NCI-H226 (cell line): ENCODE measurements at regions not wholly inside any gene's neighbourhood (a gene's known extent, or its start where the extent isn't known, plus 50 kb on each side); places are given as distances from the start of the nearest gene placed in this dataset.
"Not testable (repeated sequence)": the region's sequence is repeated elsewhere in the genome, so short reads cannot be mapped to it uniquely, and the experiment has no call there.

Experiments
- DNase-seq: peaks from one replicate; pipeline ENCODE4 v3.0.0-alpha.2; 2015

DNA sequence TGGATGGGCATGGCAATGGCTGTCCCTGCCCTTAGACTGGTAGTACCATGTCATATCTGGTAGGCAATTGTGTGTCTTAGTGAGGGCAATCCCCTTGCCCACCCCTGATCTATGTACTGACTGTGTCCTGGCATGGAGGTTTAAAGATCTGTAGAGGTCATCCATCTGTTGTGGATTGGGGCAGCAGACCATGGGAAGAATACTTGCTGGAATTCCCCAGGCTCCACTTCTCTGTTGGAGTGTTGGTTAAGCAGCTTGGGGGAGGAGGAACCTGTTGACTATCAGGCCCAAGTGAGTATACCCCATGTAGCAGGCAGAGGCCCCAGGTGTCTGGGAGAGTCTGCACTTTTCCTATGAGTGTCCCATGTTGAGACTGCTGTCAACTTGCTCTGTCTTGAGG lies 246.7 kb upstream of the DIPK2B start:
- no peak for DNase-seq

DNA sequence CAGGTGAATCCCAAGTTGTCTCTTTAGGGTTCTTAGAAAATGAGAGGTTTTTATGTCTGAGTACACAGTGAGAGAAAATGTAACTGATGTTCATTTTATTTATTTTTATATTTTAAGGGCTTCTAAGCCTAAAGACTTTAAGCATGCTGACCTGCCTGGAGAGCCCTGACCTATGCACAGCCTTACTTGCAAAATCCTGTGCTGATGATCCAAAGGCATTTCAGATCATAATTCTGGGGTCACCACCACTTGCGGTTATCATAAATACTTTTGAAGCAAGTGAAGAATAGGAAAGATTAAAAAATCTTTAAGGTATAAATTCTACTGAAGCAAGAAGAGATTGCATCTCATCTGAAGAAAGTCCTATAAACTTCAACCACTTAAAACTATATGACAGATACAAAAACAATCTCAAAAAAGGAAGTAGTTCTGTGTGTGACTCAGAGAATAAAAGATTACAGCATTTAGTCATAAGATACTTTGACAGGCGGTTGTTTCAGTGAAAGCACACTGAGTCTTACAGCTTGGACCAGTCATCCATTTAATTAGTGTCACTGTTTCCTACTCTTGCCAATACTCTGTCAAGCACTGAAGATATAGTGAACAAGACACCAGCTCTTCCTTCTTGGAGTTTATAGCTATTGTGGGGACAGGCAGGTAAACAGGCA lies 245.2 kb upstream of the DIPK2B start:
- DNase-seq = peak; percentile 70

DNA sequence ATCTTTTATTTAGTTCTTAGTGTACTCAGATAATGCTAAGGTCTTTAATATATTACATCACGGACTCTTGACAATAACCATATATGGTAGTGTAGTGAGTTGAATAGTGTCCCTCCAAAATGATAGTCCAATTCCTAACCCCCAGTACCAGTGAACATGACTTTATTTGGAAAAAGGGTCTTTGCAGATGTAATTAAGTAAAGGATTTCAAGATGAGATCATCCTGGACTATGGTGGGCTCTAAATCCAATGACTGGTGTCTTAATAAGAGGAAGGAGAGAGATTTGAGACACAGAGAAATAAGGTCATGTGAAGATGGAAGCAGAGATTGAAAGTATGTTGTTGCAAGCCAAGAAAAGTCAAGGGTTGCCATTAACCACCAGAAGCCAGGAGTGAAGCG lies 236.5 kb upstream of the DIPK2B start:
- DNase-seq = no peak

DNA sequence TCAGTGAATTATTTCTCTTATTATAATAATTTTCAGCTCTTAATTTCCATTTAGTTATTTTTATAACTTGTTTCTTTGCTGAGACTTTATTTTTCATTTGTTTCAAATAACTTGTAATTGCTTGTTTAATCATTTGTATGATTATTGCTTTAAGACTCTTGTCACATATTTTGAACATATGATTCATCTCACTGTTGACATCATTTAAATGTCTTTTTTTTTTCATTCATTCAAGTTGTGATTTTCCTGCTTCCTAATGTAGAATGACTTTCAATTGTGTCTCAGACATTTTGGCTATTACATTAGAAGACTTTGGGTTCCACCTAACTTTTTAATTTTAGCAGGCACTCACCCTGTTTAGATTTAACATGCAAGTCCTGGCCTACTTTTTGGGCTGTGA lies 234.8 kb upstream of the DIPK2B start:
- DNase-seq = no peak

DNA sequence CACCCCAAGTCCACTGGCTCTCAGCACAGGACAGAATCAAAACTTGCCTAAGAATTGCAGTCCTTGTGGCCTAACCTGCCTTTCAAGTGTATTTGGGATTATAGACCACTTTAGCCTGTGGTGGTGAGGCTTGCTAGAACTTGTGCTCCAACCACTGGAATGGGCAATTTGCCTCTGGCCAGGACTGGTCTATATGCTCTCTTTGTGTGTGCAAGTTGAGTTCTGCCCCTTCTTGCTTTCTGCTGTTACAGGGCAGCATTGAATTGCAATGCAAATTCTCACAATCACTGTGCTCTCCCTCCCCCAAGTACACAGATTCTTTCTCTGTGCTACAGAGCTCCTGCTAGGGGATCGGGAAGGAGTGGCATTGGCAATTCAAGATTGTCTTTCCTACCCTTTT lies 233.6 kb upstream of the DIPK2B start:
- no peak for DNase-seq

DNA sequence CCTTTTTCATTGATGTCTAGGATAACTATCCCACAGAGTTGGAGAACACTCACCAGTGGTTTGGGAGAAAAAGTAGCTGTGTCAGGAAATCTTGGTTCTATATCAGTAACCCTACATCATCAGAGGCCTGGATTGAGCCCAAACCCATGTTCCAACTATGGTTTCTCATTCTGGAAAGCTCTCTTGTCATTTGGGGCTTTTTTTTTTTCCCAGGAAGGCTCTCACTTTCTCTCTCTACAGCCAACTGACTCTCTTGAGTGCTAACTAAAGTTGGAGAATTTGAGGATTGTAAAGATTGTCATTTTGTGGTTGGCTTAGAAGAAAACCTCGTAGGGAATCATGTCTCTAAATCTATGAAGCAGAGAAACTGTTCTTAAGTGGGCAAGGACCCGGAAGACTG lies 228.2 kb upstream of the DIPK2B start:
- no peak for DNase-seq

DNA sequence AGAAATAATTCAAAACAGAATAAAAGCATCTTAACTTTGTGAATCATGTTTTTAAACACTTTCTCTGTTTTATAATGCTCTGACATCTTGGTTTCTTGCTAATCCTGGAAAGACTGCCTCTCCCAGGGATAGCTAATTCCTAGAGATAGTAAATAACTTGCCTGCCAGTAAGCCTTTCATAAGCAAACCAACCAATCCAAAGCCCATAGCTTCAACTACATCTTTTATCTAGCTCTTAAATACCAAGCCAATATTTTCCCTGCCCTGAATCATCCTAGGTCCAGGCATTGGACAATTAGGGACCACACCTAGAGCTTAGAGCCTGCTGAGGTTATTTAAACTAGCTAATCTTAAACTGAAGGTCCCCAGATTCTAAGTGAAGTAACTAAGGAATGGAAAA lies 223.7 kb upstream of the DIPK2B start:
- no peak for DNase-seq

DNA sequence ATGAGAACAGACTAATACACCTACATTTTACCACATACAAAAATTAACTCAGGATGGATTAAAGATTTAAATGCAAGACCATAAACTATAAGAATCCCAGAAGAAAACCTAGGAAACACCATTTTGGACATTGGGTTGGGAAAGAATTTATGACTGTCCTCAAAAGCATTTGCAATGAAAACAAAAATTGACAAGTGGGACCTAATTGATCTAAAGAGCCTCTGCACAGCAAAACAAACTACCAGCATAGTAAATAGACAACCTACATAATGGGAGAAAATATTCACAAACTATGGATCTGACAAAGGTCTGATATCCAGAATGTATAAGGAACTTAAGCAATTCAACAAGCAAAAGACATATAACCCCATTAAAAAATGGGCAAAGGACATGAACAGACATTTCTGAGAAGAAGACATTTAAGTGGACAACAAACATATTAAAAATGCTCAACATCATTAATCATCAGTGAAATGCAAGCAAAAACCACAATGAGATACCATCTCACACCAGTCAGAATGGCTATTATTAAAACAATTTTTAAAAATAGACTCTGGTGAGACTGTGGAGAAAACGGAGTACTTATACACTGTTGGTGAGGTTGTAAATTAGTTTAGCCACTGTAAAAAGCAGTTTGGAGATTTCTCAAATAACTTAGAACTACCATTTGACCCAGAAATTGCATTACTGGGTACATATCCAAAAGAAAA lies 221.7 kb upstream of the DIPK2B start:
- DNase-seq = no peak

DNA sequence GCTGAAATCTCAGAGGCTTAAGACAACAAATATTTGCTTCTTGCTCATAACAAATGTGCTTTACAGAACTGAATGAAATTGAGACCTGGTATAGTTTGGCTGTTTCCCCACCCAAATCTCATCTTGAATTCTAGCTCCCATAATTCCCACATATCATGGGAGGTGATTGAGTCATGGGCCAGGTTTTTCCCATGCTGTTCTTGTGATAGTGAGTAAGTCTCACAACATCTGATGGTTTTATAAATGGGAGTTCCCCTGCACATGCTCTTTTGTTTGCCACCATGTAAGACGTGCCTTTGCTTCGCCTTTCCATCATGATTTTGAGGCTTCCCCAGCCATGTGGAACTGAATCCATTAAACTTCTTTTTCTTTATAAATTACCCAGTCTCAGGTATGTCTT lies 221.1 kb upstream of the DIPK2B start:
- no peak for DNase-seq

DNA sequence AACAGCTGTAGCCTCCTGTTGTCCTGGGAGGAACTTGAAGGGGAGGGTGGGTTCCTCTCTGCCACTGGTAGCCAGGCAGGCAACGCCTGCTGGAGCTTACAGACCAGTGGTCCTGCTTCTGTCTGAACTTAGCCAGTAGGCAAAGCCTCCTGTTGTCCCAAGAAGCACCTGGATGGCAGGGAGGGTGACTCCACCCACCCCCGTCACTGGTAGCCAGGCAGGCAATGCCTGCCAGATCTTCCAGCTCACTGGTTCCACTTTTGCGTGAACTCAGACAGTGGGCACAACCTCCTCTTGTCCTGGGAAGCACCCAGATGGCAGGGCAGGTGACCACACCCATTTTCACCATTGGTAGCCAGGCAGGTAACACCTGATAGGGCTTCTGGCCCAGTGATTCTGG lies 203.5 kb upstream of the DIPK2B start:
- DNase-seq = no peak

DNA sequence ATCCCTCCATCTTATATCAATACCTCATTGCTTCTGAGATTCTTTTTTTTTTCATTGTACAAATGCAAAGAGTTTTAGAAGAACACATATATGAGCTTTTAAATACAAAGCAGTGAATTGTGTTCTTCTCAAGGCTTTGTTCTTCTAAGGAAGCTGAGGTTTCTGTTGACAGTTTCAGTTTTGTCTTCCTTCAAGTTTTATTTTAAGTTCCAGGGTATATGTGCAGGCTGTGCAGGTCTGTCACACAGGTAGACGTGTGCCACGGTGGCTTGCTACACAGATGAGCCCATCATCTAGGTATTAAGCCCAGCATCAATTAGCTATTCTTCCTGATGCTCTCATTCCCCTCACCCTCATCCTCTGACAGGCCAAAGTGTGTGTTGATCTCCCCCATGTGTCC lies 201.2 kb upstream of the DIPK2B start:
- DNase-seq = no peak

DNA sequence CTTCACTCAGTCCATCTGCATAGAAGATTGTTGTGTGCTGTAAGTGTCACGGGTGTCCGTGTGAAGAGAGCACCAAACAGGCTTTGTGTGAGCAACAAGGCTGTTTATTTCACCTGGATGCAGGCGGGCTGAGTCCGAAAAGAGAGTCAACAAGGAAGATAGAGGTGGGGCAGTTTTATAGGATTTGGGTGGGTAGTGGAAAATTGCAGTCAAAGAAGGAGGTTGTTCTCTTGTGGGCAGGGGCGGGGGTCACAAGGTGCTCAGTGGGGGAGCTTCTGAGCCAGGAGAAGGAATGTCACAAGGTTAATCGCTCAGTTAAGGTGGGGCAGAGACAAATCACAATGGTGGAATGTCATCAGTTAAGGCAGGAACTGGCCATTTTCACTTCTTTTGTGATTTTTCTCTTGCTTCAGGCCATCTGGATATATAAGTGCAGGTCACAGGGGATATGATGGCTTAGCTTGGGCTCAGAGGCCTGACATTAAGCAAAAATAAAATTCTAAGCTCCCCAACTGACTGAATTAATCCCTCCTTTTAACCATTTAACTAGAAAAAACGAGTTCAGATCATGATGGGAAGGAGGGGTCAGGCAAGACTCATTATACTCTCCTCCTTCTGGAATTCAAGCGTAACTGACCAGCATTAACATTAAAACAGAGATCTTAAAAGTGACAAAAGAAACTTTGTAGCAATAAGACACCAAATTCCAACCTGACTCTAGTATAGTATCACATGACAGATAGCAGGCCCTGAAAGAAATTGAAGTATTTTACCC lies 200.5 kb upstream of the DIPK2B start:
- DNase-seq = not testable (repeated sequence)

DNA sequence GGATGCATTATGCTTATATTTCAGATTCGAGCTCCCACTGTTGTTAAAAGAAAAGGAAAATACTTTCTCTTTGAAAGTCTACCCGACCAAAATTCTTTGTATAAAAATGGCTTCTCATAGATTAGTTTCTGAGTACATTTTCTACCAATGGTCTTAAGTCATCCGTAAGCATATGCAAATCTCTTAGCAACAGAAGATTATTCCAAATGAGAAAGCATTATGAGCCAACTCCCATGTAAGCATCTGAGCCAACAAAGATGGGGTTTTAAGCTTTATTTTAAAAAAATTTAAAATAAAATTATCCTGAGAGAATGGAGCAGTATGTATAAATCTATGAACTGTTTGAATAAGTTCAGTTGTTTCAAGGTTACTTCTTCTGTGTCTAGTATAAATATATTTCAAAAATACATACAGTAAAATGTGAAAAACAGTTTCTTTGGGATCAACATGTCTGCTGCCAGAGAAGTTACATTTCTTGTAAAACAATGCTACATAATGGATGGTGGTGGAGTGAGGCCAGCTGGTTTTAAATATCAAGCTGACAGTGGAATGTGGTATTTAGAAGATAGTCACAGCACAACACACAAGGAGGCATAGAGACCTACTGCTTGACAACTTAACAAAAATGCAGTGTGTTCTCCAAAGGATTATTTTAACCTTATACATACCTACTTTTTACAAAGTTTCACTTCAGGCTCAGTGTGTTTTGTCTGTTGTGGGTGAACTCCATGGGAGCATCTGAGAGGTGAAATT lies 199.5 kb upstream of the DIPK2B start:
- DNase-seq = peak; percentile 9

DNA sequence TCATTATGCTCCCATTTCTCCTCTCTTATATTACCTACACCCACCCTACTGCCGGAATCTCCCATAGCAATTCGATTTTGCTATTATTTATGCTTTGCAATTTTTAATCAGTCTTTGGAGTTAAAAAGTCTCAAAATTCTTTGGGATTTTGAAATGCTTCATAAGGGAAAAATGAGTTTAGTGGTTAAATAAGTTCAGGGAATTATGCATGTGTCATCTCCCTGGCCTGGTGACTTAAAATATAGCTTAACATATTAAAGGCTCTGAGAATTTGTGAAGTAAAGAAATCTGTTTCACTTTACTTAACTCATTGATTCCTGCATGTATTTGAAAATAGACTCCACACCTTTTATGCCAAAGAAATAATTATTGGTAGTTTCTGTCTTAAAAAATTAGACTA lies 185.1 kb upstream of the DIPK2B start:
- no peak for DNase-seq

DNA sequence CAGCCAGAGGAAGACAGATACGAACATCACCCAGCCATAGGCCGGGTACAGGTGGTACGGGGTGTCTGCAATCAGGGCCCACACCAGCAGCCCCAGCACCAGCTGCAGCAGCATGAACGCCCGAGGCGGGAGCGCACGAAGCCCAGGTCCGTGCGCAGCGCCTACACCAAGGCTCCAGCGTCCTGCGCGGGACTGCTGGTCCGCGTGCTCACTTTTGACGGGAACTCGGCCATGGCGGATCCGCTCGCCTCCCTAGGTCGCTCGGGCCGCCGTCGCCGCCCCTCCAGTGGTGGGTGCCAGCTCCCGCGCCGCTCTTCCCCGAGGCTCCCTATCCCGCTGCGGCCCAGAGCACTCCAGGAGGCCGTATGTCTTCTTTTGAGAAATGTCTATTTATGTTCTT lies 181.2 kb upstream of the DIPK2B start:
- DNase-seq = no peak

DNA sequence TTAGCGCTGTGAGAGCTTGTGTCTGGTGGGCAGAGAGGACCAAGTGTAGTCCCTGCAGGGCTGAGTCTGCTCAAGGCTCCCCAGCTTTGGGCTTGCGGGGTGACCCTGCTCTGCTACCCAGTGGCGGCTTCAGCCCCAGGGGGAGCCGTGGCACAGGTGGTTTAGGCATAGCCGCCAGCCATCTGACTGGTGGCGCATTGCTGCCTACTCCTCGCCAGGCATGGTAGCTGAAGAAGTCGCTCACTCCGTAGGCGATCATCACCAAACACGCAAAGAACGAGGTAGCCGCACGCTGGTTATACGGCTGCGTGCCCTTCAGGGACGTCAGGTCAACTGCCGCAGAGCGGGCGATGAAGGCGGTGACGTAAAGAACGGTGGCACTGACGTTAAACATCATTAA lies 180.7 kb upstream of the DIPK2B start:
- DNase-seq = no peak

DNA sequence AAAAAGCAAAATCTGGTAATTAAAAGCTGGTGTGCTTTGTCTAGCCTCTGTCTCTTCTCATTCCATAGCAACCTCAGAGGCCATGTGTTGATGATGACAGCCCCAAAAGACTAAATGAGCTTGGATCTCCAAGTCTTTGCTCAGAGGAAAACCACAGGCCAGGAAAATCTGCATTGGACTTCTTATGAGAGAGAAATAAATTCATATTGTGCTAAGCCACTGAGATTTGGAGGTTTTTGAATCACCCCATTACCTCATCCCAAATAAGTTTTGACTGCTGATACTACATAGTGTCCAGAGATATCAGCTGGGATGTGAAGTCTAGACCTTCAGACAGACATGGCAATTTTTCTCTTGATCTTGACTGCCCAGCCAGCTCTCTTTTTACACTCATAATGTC lies 178.6 kb upstream of the DIPK2B start:
- DNase-seq = no peak

DNA sequence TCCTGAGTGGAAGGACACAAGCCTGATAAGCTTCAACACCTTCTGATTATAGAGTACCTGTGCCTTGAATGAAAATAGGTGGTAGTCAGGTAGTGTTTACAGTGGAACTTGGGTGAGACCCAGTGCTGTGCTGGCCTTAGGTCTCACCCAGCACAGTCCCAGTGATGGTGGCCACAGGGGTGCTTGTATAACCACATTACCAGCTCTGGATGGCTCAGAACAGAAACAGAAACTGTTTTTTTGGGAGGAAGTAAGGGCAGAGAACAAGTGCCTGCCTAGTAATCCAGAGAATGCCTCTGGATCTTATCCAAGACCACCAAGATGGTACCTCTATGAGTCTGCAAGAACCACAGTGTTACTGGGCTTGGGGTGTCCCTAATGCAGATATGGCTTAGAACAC lies 171.5 kb upstream of the DIPK2B start:
- no peak for DNase-seq

DNA sequence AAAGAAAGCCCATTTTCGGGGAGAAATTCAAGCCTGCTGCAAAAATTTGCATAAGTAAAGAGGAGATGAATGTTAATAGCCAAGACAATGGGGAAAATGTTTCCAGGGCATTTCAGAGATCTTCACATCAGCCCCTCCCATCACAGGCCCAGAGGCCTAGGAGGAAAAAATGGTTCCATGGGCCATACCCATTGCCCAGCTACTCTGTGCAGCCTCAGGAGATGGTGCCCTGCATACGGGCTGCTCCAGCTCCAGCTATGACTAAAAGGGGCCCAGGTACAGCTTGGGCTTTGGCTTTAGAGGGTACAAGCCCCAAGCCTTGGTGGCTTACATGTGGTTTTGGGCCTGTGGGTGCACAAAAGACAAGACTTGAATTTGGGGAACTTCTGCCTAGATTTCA lies 168.0 kb upstream of the DIPK2B start:
- no peak for DNase-seq

DNA sequence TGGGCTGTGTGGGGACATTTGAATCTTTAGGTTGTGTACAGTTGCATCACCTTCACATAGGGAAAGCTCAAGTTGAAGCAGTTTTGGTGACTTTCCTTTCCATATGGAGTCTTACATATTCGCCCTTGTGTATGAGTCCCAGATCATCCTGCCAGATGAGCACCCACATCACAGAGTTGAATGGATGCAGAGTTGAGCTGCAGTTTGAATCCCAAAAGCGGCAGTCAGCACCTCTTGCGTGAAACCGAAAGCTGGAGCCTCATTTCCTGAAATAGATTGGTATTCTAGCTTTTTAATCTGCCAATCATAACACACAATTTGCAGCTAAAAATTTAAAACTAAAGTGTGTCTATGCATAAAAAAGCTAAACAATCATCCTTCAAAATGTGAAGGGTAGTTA lies 162.9 kb upstream of the DIPK2B start:
- no peak for DNase-seq

DNA sequence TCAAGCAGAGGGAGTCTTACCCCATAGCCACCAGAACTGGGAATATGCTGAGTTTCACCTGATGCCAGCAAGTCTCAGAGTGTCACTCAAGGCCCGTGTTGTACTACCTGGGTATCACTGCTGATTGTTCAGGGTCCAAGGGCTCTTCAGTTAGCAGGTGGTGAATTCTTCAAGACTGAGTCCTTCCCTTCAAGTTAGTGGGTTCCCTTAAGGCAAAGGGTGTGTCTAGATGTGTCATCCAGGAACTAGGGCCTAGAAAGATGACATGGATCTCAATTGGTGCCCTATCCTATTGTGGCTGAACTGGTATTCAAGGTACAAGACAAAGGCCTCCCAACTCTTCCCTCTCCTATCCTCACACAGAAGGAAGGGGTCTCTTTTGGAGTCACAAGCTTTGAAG lies 159.9 kb upstream of the DIPK2B start:
- no peak for DNase-seq

DNA sequence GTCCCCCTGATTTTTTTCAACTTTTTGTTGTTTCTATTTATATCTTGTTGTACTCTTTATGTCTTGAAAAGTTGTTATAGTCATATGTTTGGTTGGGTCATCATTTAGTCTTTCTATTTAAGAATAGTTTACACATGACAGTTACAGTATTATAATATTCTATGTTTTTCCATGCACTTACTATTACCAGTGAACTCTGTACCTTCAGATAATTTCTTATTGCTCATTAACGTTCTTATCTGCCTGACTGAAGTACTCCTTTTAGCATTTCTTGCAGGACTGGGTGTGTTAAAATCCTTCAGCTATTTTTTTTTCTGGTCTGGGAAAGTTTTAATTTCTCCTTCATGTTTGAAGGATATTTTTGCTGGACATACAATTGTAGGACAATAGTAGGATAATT lies 157.7 kb upstream of the DIPK2B start:
- no peak for DNase-seq

DNA sequence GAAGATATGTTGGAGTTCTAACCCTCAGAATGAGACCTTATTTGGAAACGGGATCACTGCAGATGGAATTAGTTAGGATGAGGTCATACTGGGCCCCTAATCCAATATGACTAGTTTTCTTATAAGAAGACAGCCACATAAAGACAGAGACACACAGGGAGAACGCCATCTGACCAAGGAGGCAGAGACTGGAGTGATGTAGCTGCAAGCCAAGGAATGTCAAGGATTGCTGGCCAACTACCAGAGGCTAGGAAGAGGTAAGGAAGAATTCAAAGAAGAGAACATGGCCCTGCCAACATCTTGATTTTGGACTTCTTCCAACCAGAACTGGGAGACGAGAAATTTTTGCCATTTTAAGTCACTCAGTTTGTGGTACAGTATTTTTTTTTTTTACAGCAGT lies 152.8 kb upstream of the DIPK2B start:
- DNase-seq = no peak

DNA sequence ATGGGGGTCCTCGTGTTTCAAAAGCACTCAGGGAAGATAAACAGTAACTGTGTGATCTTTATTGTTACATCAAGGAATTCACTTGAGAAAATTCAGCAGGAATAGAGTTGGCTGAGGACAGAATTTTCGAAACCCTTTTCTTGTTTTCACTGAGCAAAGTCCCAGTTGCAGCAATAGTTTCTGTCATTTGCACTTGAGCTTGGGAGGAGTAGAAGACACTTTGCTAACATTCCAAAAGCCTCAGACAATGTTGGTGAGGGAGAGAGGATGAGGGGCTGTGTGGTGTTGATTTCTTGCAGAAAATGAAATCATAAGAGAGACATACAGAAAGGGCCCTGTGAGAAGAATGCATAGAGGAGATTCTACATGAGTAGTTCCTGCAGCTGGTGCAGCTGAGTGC lies 151.9 kb upstream of the DIPK2B start:
- no peak for DNase-seq
